Lower leg skin (tissue), 4 donors: ENCODE measurements at regions not wholly inside any gene's neighbourhood (a gene's known extent, or its start where the extent isn't known, plus 50 kb on each side); places are given as distances from the start of the nearest gene placed in this dataset.

Experiments used
- DNase-seq, 2 donors: peaks; one replicate each; pipeline ENCODE4 v3.0.0-alpha.2; 2019; ENCODE audit warnings: low spot score in 2 of 2
- H3K4me3 ChIP-seq: fragments of 200-600 bp; sonication (generic); 2 replicates; pipeline ENCODE4 v1.5.1; 2017; ENCODE audit warnings: mild to moderate bottlenecking, low read depth; ENCODE audit not compliant: poor library complexity, severe bottlenecking
- POLR2A ChIP-seq, 2 donors: fragments of 450-650 bp; IDR thresholded peaks; one replicate each; pipeline ENCODE4 v1.6.1; 2016 to 2017; ENCODE audit warnings: antibody characterized with exemption in 2 of 2, mild to moderate bottlenecking in 1 of 2, moderate library complexity in 1 of 2
- WGBS, 2 donors: methylation state at CpG; one replicate each; pipeline ENCODE4 v1.1.5; 2018; 5-methylcytosine and 5-hydroxymethylcytosine counted together
- intact Hi-C: fragments of 100-400 bp; cut with DNase I; formaldehyde crosslinking; loops from one replicate; pipeline ENCODE4 v1.15.0; 2023; ENCODE audit warnings: low total_unique reads
- TF ChIP-seq, protein P1 (sequence below), 3 donors: fragments of 450-650 bp; IDR thresholded peaks; one replicate each; pipeline ENCODE4 v1.5.1; 2016; ENCODE audit warnings: antibody characterized with exemption in 3 of 3, mild to moderate bottlenecking in 3 of 3, moderate library complexity in 2 of 3

DNA sequence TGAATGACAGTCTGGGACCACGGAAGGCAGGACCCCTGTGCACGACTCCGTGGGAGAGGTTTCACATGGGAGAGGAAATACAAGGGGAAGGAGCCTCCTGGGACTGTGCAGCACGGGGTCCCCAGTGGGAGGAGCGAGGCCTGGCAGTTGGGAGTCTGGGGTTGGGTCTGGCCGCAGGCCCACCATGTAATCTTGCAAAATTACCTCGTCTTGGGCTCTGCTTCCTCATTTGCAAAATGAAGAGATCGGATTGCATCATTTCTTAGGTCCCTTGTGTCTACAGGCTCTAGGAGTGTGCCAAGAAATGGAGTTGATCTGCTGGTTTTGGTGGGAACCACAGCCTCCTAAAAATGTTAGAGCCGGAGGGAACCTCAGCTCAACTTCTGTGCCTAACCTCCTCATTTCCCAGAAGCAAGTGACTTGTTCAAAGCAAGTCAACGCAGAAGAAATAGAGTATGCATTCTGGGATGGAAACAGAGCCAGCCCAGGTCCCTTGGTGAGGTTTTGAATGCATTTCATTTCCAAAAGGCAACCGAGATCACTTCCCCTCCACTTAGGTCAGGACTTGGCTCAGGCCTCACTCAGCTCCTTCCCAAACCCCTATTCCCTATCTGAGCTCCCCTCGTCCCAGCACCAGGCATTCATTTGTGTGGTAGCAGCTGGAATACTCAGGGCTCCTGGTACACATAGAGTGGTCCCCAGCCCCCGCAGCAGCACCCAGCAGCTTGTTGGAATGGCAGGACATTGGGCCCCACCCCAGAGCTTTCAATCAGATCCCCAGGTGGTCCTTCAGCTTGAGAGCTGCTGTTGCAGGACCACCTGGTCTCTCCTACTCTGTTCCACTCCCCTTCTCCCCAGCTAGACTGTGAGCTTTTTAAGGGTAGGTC lies 267.7 kb downstream of the XXYLT1 start:
- no peak for TF ChIP-seq POLR2A (IDR thresholded peaks at IDR 0.05)
- TF ChIP-seq, protein P1, sequence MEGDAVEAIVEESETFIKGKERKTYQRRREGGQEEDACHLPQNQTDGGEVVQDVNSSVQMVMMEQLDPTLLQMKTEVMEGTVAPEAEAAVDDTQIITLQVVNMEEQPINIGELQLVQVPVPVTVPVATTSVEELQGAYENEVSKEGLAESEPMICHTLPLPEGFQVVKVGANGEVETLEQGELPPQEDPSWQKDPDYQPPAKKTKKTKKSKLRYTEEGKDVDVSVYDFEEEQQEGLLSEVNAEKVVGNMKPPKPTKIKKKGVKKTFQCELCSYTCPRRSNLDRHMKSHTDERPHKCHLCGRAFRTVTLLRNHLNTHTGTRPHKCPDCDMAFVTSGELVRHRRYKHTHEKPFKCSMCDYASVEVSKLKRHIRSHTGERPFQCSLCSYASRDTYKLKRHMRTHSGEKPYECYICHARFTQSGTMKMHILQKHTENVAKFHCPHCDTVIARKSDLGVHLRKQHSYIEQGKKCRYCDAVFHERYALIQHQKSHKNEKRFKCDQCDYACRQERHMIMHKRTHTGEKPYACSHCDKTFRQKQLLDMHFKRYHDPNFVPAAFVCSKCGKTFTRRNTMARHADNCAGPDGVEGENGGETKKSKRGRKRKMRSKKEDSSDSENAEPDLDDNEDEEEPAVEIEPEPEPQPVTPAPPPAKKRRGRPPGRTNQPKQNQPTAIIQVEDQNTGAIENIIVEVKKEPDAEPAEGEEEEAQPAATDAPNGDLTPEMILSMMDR (IDR thresholded peaks at IDR 0.05) = no peak
- H3K4me3 ChIP-seq = no peak overlapping the region
- intact Hi-C loops = no loop called here
- 36 to 38% methylated on average over 13 of the region's 13 CpGs for WGBS, 2 donors
- peak; percentile 67 to 94 for DNase-seq

DNA sequence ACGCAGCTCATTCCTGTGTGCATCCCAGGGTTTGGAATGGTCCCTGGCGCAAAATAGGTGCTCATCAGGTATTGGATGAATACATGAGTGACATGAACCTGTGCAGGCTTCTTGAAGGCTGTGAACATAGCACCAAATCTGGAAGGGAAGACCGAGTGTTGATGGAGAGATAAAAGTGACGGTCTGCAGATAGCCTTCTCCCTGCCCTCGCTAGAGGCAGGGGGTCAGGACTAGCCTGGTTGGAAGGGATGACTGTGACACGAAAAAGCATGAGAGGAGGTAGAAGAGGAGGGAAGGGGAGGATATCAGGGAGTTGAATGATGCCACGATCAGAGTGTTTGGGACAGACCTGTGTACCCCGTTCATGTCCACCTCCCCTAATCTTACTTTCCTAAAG lies 267.1 kb downstream of the XXYLT1 start:
- H3K4me3 ChIP-seq = no peak overlapping the region
- WGBS, 2 donors = 89 to 92% methylated on average over 8 of the region's 8 CpGs
- TF ChIP-seq POLR2A (IDR thresholded peaks at IDR 0.05) = no peak
- TF ChIP-seq, protein P1 (IDR thresholded peaks at IDR 0.05) = no peak
- DNase-seq = peak in 1 of 2 donors; percentile 57
- intact Hi-C loops = no loop called here

DNA sequence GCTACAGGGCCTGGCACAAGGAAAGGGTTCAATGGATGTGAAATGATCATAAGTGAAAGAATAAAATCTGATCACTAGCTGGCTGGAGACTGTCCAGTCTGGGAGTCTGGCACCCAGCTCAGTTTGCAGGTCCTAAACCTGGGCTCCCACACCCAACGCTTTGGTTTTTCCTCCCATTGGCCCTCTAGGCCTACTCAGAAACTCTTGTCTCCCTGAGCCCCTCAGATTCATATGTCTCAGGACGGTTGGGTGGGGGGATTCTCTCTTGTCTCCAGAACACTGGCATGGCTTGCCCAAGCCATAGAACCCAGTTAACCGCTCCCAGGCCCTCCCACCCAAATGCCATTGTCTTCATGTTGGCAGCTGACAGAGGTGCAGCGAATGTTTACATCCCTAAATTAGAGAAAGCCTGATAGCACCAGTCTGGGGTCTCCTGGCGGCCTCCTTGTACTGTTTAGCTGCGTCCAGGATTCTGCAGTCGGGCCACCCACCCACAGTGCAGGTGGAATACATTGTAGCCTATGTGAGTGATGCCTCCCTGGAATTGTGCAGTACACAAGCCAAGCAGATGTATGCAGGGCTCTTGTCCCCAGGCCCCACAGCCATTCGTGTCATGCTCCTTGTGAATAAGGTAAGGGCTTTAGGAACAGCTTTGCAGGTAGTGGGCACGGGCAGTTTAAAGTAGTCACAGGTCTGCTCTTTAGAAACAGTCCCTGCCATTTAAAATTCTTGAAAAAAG lies 266.3 kb downstream of the XXYLT1 start:
- intact Hi-C loops = no loop called here
- TF ChIP-seq, protein P1 (IDR thresholded peaks at IDR 0.05) = no peak
- no peak for TF ChIP-seq POLR2A (IDR thresholded peaks at IDR 0.05)

DNA sequence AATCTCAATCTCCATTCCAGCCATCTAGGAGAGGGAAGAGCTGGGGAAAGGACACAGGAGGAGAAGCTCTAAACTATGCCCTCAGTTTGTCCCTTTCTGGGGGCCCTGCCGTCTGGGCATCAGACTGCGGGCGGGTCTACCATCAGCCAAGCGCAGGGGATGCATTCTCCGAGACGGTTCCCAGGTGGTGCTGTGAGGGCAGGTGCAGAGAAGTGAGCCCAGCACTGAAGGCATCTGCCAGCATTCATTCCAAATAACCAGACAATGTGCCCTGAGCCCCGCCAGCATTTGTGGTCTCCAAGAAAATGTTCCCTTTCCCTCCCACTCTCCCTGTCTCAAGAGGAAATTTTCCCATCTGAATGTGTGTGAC lies 265.7 kb downstream of the XXYLT1 start:
- intact Hi-C loops = no loop called here
- H3K4me3 ChIP-seq = no peak overlapping the region
- DNase-seq = peak in 1 of 2 donors; percentile 59
- 81 to 83% methylated on average over 7 of the region's 7 CpGs for WGBS, 2 donors
- TF ChIP-seq POLR2A (IDR thresholded peaks at IDR 0.05) = no peak
- TF ChIP-seq, protein P1 (IDR thresholded peaks at IDR 0.05) = no peak

More for the DNA sequence above, 266.3 kb downstream of the XXYLT1 start:
- H3K4me3 ChIP-seq = no peak overlapping the region
- WGBS, 2 donors = 92 to 94% methylated on average over 9 of the region's 9 CpGs
- peak in 1 of 2 donors; percentile 70 for DNase-seq

DNA sequence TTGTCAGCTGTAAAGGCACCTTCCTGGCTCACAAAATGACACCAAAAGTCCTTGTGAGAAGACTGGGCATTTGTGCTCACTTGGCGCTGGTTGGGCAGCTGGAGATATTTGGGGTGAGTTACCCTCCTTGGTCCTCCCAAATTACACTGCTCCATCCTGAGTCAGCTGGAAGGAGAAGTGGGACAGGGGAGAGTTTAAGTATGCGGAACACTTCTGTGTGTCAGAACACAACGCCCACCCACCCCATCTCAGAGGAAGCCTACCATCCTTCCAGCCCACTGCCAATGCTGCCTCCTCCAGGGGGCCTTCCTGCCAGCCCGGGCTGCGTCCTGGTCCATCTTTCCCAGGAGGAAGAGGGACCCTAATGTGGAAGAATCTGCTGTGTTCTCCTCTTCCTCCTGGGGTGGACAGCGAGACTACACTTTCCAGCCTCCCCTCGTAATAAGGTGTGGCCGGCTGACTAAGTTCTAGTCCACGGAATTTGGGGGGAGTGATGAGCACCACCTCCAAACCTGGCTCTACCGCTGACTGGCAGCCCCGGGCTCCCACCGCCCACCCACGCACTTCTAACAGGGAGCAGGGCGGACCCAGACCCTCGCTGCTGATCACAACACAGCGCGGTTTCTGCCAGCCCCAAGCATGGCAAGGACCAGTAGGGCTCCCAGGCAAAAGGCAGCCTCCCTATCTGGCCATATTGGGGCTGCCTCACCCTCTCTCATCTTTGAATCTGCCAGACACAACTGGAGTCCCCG lies 265.0 kb downstream of the XXYLT1 start:
- no peak for TF ChIP-seq POLR2A (IDR thresholded peaks at IDR 0.05)
- TF ChIP-seq, protein P1 (IDR thresholded peaks at IDR 0.05) = no peak
- intact Hi-C loops = no loop called here
- no peak overlapping the region for H3K4me3 ChIP-seq
- WGBS, 2 donors = 91 to 96% methylated on average over 14 to 18 of the region's 18 CpGs
- peak in 1 of 2 donors; percentile 71 for DNase-seq
